NCI-H526 (cell line): ENCODE measurements at regions not wholly inside any gene's neighbourhood (a gene's known extent, or its start where the extent isn't known, plus 50 kb on each side); places are given as distances from the start of the nearest gene placed in this dataset.

ENCODE experiments used
- DNase-seq, 2 experiments: peaks; one replicate each; lab custom pipeline; 2025; lab: John Stamatoyannopoulos, UW

DNA sequence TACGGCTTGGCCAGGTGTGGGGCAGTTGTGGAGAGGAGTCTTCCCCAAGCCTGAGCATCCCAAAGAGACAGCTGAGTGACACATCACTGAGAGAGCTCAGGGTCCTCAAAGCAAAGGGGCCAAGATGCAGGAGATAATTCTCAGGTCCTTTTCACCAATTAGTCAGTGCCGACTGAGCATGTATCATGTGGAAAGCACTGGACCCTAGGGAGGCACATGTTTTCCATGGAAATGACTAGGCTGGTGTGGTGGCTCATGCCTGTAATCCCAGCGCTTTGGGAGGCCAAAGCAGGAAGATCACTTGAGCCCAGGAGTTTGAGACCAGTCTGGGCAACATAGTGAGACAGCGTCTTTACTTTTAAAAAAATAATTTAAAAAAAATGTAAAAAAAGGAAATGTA lies 67.3 kb upstream of the PRPS1 start:
- no peak for DNase-seq

DNA sequence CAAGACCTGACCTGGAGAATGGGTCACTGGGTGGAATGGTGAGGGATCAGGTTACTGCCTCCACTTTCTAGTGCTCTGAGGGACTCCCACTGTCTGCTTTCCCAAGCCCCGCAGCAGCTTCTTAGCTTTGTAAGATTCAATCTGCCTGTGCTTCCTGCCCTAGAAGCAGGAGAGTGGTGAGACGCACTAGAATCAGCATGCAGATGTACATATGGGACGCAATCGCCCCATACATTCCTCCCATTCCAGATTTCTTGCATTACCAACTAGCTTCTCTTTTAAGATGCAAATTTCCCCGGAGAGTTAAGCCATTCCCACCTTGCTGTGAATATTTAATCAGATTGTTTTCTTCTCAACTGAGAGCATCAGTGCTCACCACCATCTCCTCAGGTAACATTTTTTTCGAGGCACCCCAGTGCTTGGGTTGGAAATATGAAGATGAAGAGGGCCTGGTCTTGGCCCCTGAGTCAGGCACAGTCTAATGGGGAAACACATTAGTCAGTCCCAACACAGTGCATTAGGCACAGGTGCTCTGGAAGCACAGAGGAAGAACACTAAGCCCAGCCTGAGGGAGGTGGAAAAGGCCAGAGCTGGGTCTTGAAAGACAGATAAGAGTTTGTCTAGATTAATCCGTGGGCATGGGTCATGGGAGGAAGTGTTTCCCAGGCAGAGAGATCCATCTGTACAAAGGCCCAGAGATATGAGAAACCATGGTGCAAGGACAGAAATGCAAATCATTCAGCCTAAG lies 66.7 kb upstream of the PRPS1 start:
- peak in 1 of 2 experiments; percentile 13 for DNase-seq

DNA sequence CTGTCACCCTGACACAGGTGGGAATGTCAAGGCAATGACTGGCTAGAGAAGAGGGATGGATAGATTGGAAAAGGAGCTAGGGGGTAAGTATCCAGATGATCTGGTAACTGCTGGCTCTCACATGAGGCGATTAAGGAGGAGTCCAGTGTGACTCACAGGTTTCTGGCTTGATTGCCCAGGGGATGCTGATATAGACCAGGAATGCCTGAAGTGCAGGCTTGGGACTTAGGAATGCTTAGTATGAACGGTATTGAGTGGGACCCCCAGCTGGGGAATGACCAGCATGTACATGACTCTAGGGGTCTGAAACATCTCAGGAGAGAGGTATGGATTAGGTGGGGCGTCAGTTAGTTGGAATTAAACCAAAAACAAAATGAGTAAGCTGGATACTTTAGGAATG lies 65.8 kb upstream of the PRPS1 start:
- no peak for DNase-seq

DNA sequence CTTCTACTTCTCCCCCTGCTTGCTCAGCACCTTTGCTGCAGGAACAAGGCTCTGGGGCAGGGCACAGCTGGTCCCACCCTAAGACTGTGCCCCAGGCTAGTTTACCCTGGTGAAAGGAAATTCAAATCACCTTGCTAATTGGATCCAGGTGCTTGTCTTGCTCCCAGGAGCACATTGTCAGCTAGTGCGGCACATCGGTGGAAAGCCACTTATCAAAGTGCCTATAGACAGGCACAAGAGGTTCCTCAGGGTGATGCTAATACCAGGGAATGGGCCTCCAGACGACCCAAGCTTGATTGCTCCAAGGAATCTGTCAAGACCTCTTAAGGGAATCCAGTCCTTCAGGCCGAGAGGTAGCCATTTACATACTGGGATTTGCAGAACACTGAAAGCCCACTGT lies 64.5 kb upstream of the PRPS1 start:
- DNase-seq, result peak; percentile 46 to 81

DNA sequence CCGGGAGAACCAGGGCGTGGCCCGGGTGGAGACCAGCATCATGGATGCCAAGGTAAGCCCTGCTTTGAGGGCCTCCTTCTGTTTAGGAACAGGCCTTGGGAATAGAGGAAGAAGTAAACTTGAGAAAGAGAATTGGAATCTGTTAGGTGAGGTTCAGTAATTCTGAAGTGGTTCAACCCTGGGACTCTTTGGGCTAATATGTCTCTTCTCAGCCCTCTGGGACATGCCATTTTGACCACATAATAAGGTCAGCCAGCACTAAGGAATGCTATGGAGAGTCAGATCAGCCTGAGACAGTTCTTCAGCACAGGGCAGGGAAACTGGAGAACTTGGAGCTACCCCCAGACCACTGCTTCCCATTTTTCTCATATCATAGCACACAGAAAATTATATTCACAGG lies 63.3 kb upstream of the PRPS1 start:
- no peak for DNase-seq

DNA sequence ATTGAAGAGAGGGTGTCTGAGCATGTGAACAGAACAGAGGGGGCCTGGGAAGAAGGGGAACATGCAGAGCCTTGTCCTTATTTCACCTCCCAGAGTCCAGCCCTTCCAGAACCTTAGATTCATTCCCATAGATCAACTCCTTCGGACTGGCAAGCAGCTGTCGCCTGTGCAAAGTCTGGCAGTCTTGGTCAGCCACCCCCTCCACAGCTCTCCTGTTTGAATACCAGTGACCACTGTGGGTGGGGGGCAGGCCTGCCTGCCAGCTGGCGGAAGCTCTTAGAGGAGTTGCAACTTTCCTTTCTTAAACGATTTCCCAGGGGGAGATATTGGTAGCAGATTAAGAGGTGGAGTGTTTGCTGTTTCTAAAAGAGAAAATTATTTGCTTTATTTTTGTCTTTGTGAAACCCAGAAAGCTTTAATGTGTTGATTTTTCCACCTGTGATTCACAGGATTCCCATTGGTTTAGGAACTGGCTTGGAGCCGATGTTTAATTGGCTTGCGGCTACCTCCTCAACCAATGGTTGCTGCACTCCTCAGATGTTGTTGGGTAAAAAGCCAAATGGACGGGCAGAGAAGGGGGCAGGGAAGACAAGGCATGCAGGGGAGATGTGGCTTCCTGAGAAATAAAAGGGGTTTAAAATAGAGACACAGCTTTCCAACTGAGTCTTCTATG lies 62.2 kb upstream of the PRPS1 start:
- DNase-seq, result peak; percentile 10 to 22

DNA sequence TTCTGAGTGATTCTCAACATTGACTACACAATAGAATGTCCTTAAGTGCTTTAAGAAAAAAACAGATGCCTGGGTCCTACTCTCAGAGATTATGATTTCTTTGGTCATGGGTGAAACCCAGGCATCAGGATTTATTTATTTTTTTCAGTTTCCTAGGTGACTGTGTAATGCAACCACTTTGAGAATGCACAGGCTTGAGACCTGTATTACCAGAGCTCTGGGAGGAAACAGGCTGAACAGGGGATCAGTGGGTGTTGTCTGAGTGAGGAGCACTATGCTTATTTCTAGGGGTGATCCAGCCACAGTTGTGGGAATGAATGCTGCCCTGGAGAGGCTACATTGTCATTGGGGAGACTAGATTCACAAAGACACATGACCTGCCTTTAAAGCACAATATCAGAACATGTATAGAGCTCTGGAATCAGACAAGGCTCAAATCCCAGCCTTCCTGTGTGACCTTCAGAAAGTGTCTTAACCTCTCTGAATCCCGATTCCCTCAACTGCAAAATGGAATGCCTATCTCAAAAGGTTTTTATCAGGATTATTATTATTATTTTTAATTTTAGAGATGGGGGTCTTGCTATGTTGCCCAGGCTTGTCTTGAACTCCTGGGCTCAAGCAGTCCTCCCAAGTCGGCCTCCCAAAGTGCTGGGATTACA lies 61.6 kb upstream of the PRPS1 start:
- DNase-seq, result no peak

DNA sequence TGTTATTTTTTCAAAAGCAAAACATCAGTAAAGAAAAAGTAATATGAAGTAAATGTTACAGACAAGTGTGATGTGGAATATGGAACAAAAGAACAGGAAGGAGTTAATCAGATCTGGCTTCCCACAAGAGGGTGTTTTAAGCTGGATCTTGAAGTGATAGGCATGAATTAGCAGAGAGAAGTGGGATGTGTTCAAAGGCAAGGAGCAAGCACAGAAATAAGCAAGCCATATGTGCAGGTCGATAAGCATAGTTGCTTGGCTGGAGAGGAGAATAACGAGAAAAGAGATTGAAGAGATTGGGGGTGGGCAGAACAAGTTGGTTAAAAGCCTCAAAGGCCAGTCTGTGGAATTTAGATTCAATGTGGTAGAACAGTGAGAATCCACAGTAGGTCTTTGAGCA lies 60.9 kb upstream of the PRPS1 start:
- DNase-seq, result no peak

DNA sequence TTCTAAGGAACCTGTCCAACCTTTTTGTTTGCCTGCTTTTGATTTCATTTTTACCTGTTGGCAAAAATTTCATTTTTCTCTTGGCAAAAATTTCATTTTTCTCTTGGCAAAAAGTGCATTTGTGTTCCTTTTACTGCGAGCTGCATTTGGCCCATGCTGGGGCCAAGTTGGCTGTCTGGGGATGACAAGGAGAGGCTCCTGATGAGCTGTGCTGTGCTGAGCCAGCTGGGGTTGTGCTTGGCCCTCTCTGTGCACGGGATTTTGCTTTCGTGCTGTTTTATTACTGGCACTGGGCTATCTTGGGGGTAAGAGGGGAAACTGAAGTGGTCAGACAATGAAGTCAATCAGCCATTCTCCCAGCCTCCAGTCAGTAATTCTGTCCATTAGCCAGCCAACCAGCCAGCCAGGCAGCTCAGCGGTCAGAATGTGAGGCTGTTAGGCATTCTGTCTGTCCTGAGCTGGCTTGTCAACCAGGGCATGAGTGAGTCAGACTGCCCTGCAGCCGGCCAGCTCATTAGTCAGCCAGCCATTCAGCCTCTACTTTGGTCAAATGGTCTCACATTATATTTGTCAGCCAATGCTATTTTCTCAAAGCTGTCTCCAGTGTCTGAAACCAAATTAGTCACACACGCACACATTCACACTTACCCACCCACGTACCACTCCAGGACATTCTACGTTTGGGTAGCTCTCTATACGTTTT lies 56.9 kb upstream of the PRPS1 start:
- DNase-seq, result no peak

DNA sequence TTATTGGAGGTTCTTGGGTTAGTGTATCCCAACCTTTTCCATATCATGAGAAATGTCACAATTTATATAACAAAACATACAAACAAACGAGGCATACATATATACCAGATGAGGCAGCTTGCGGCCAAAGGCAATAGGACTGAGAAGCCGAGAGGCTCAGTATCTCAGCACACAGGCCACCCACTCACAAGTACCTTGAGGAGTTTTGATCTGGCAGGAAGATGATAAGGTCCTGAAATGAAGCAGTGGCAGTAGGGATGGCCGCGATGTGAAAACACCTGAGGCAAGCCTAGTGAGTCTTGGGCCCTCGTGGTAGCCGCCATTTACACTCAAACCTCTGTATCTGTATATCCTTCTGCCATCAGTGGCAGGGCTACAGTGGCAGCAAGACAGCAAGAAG lies 55.3 kb upstream of the PRPS1 start:
- no peak for DNase-seq

DNA sequence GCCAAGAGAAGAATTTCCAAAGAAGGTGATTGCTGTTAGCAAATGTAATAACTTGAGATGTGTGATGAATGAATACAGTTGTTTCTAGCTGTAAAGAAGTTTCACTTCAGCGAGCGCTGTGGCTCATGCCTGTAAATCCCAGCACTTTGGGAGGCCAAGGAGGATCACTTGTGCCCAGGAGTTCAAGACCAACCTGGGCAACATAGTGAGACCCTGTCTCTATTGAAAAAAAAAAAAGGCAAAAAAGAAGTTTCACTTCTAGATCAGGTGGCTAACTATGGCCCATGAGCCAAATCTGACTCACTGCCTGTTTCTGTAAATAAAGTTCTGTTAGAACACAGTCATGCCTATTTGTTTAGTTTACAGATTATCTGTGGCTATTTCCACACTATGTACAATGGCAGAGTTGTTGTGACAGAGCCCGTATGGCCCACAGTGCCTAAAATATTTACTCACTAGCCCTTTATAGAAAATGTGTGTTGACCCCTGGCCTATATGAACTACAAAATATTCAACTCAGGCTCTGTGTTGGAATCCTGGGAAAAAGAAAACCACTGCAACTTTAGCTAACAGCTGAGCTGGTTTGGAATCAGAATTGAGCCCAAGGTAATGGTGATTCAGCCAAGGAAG lies 54.1 kb upstream of the PRPS1 start:
- no peak for DNase-seq

DNA sequence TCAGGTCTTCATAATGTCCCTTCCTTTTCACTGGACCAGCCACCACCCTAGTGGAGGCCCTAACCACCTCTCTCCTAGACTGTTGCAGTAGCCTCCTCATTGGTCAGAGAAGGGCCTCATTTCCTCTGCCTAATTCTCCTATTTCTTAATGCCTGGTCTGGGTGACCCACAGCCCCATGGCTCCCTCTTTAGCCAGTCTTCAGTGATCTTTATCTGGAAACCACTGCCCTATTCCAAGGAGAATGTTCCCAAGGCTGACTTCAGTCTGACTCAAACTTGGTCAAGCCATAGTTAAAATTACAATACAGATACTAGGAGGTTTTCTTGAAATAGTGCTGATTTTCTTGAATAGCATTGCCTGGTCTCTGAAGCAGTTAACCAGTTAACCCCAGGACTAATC lies 53.6 kb upstream of the PRPS1 start:
- no peak for DNase-seq

DNA sequence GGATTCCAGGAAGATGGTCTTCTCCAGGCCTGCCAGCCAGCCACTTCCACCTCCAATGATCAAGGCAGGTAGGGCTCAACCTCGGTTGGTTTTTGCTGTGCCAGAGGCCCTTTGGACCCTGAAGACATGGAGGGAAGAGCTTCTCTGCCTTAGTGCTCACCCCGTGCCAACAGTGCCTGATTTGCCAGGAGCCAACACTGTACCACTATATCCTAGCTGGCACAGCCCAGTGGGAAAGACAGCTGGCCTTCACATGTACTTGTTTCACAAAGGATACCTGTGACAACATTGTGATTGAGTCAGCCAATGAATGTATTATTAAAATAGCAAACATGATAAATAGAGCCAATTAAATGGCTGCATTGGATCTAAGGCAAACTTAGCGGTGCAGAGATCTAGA lies 51.9 kb upstream of the PRPS1 start:
- DNase-seq, result no peak

DNA sequence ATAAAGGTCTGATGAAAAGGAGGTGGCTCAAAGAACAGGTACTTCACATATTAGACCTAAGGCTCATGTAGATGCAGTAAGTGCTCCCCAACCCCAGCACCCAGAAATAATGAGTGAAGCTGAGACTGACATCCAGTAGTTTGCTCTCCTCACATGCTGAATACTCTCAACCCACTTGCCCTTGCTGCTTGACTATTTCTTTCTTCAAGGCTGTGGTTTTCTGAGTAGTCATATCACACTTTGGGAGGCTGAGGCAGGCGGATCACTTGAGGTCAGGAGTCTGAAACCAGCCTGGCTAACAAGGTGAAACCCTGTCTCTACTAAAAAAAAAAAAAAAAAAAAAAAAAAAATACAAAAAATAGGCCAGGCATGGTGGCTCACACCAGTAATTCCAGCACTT lies 51.5 kb upstream of the PRPS1 start:
- no peak for DNase-seq

DNA sequence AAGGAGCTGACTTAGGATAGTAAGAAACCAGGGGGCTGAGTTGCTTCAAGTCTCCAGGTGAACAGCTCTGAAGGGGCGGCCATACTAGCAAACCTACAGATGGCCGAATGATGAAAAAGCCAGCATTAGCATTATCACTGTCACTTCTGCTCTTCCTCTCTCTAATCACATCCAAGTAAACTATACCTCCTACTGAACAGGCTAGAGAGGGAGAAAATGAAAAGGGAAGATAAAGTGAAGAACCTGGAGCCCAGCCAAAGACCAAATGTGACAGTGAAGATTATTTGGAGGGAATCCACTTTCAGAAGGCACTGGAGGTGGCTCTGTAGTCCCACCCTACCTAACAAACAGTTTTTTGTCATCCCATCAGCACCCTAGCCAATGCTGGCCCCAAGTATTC lies 50.4 kb upstream of the PRPS1 start:
- DNase-seq, result no peak
